ENCODE measurements at regions not wholly inside any gene's neighbourhood (a gene's known extent, or its start where the extent isn't known, plus 50 kb on each side); places are given as distances from the start of the nearest gene placed in this dataset.

GRCh38 chr21:27275294-27275927 is 308.5 kb upstream of the ADAMTS5 start:
- CTCF ChIA-PET, result no interaction called here
- Histone ChIP-seq H3K27me3 (ENCODE audit: control insufficient read depth, insufficient read depth, low read length) (no peaks in the 10 kb centered on the region), H3K36me3 (ENCODE audit: control insufficient read depth, insufficient read depth, low read length) (no peaks in the 10 kb centered on the region), H3K4me3 (ENCODE audit: low read depth in 2 of 2, low read length in 2 of 2) (no peak overlapping the region), H3K4me1 (ENCODE audit: control insufficient read depth, insufficient read depth, low read length) (no peaks in the 10 kb centered on the region), H3K9me3 (ENCODE audit: control insufficient read depth, insufficient read depth, low read depth, low read length) (no peaks in the 10 kb centered on the region), H3K27ac (ENCODE audit: low read length) (no peak overlapping the region)
- no peak for ATAC-seq
- DNase-seq (ENCODE audit: low read depth, low spot score), result no peak
- TF ChIP-seq REST (IDR thresholded peaks at IDR 0.05; ENCODE audit: insufficient read depth in 1 of 2, low read depth in 2 of 2, low read length in 1 of 2), result no peak
- no peak for TF ChIP-seq CTCF (IDR thresholded peaks at IDR 0.05)
- no peak for TF ChIP-seq POLR2AphosphoS5 (IDR thresholded peaks at IDR 0.05; ENCODE audit: low read depth, low read length)
- TF ChIP-seq SIN3A (IDR thresholded peaks at IDR 0.05; ENCODE audit: borderline replicate concordance, insufficient read depth, low read depth, low read length), result no peak
- TF ChIP-seq TCF7L2 (IDR thresholded peaks at IDR 0.05; ENCODE audit: low read depth, low read length), result no peak
- no TSS peak for BruUV-seq (replicated peaks)
- POLR2A ChIA-PET, result no interaction called here
- intact Hi-C loops (cut with micrococcal nuclease; ENCODE audit: unreplicated experiment), result no loop called here
- in situ Hi-C loops (cut with HindIII; ENCODE audit: low pct_unique_long_range_greater_than_20kb, low sequenced_read_pairs), result no loop called here

- CTCF ChIA-PET, result no interaction called here
- BruUV-seq (replicated peaks), result no TSS peak
- ATAC-seq (no peak), DNase-seq (ENCODE audit: low read depth, low spot score) (no peak)
- POLR2A ChIA-PET, result no interaction called here
- in situ Hi-C loops (cut with HindIII; ENCODE audit: low pct_unique_long_range_greater_than_20kb, low sequenced_read_pairs), result no loop called here
- Histone ChIP-seq H3K9me3 (ENCODE audit: control insufficient read depth, insufficient read depth, low read depth, low read length) (no peaks in the 10 kb centered on the region), H3K27ac (ENCODE audit: low read length) (no peak overlapping the region), H3K4me1 (ENCODE audit: control insufficient read depth, insufficient read depth, low read length) (no peaks in the 10 kb centered on the region), H3K27me3 (ENCODE audit: control insufficient read depth, insufficient read depth, low read length) (no peaks in the 10 kb centered on the region), H3K36me3 (ENCODE audit: control insufficient read depth, insufficient read depth, low read length) (no peaks in the 10 kb centered on the region), H3K4me3 (ENCODE audit: low read depth in 2 of 2, low read length in 2 of 2) (no peak overlapping the region)
- TF ChIP-seq POLR2AphosphoS5 (IDR thresholded peaks at IDR 0.05; ENCODE audit: low read depth, low read length) (no peak), CTCF (IDR thresholded peaks at IDR 0.05) (no peak), REST (IDR thresholded peaks at IDR 0.05; ENCODE audit: insufficient read depth in 1 of 2, low read depth in 2 of 2, low read length in 1 of 2) (no peak), TCF7L2 (IDR thresholded peaks at IDR 0.05; ENCODE audit: low read depth, low read length) (no peak), SIN3A (IDR thresholded peaks at IDR 0.05; ENCODE audit: borderline replicate concordance, insufficient read depth, low read depth, low read length) (no peak)
- intact Hi-C loops (cut with micrococcal nuclease; ENCODE audit: unreplicated experiment), result no loop called here
Observed at GRCh38 chr21:27269644-27270043, 302.8 kb upstream of the ADAMTS5 start.
